ENCODE measurements at regions not wholly inside any gene's neighbourhood (a gene's known extent, or its start where the extent isn't known, plus 50 kb on each side); places are given as distances from the start of the nearest gene placed in this dataset.

DNA sequence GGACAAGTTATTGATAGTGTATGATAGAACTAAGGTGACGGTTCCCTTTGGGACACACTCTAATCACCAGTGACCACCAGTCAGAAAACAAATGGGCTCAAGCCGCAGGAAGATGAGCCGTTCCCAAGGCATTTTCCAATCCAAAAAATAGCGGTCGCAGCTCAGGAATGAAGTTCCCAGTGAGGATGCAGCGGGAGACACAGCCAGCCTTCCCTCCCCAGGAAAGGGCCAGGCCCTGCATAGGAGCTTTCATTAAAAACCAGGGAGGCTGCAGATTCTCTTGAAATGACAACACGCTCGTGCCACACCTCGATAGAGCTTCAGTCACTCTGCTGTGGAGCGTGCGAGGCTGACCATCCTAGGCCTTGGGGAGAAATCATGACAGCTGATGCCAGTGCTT lies 65.8 kb upstream of the WNT7B start:
- no peak for TF ChIP-seq CTCF (IDR thresholded peaks at IDR 0.05)
- no peak for TF ChIP-seq POLR2A (IDR thresholded peaks at IDR 0.05)

Measured in adrenal gland (tissue), 5 donors.